IMR-90 (cell line): ENCODE measurements at regions not wholly inside any gene's neighbourhood (a gene's known extent, or its start where the extent isn't known, plus 50 kb on each side); places are given as distances from the start of the nearest gene placed in this dataset.

Experiments used
- ATAC-seq: fragments of 200-7000 bp; cut with Tn5 transposase; 2 replicates; pipeline ENCODE4 v1.9.1; 2020; ENCODE audit warnings: low read depth, mild to moderate bottlenecking, moderate library complexity
- BruUV-seq: library from RNA; stranded (reverse); fragments of 400-500 nt; replicated peaks from 2 replicates; lab custom pipeline; 2021; lab: Mats Ljungman, UMichigan
- CTCF ChIA-PET: fragments of 300-600 bp; formaldehyde crosslinking; extraction: SDS; loops from one replicate; lab custom pipeline; 2021; ENCODE audit warnings: antibody characterized with exemption; lab: Yijun Ruan, JAX
- POLR2A ChIA-PET: fragments of 300-600 bp; sonication (Branson Sonifier 250); formaldehyde crosslinking; loops from one replicate; lab custom pipeline; 2022; ENCODE audit warnings: antibody characterized with exemption; ENCODE audit not compliant: unreplicated experiment; lab: Charles Lee
- DNase-seq: peaks from one replicate; pipeline ENCODE4 v3.0.0; 2013
- H2AFZ ChIP-seq: replicated peaks from 2 replicates; pipeline ENCODE3; 2013; ENCODE audit warnings: low read length, mild to moderate bottlenecking; ENCODE audit not compliant: poor library complexity
- H2AK5ac ChIP-seq: 2 replicates; pipeline ENCODE4 v1.6.1; 2013; ENCODE audit warnings: low read depth, low read length, inconsistent platforms
- H2AK9ac ChIP-seq: replicated peaks from 2 replicates; pipeline ENCODE3; 2013; ENCODE audit warnings: mild to moderate bottlenecking, low read depth, low read length, moderate library complexity; ENCODE audit not compliant: poor library complexity
- H2BK120ac ChIP-seq: 2 replicates; pipeline ENCODE4 v1.6.1; 2013; ENCODE audit warnings: low read depth, low read length, inconsistent platforms
- H2BK15ac ChIP-seq: 3 replicates; pipeline ENCODE4 v1.6.1; 2013; ENCODE audit warnings: low read depth, low read length, inconsistent platforms
- H2BK20ac ChIP-seq: 2 replicates; pipeline ENCODE4 v1.6.1; 2013; ENCODE audit warnings: low read depth, mild to moderate bottlenecking, inconsistent platforms, low read length, moderate library complexity
- H2BK5ac ChIP-seq: 2 replicates; pipeline ENCODE4 v1.6.1; 2013; ENCODE audit warnings: mild to moderate bottlenecking, low read depth, low read length, inconsistent platforms; ENCODE audit not compliant: poor library complexity, severe bottlenecking
- H3K14ac ChIP-seq: replicated peaks from 2 replicates; pipeline ENCODE4 v1.6.1; 2013; ENCODE audit warnings: low read depth, low read length, inconsistent platforms
- H3K18ac ChIP-seq: 2 replicates; pipeline ENCODE4 v1.6.1; 2013; ENCODE audit warnings: low read depth, low read length, control low read depth
- H3K23ac ChIP-seq: 2 replicates; pipeline ENCODE4 v1.6.1; 2013; ENCODE audit warnings: low read depth, low read length, inconsistent platforms
- H3K27ac ChIP-seq: 2 replicates; pipeline ENCODE4 v1.5.1; 2013; ENCODE audit warnings: mild to moderate bottlenecking, control low read depth, low read length; ENCODE audit not compliant: insufficient read depth
- H3K27me3 ChIP-seq: 2 replicates; pipeline ENCODE4 v1.6.1; 2013; ENCODE audit warnings: low read length; ENCODE audit not compliant: control insufficient read depth, insufficient read depth
- H3K36me3 ChIP-seq: 2 replicates; pipeline ENCODE4 v1.6.1; 2013; ENCODE audit warnings: low read length, mixed read lengths; ENCODE audit not compliant: control insufficient read depth, insufficient read depth
- H3K4ac ChIP-seq: 2 replicates; pipeline ENCODE4 v1.6.1; 2013; ENCODE audit warnings: low read depth, low read length, inconsistent platforms
- H3K4me1 ChIP-seq: 2 replicates; pipeline ENCODE4 v1.6.1; 2013; ENCODE audit warnings: low read length, mixed read lengths; ENCODE audit not compliant: control insufficient read depth, insufficient read depth
- H3K4me2 ChIP-seq: 2 replicates; pipeline ENCODE4 v1.6.1; 2013; ENCODE audit warnings: low read depth, mild to moderate bottlenecking, control low read depth, low read length, moderate library complexity
- H3K4me3 ChIP-seq: 2 replicates; pipeline ENCODE4 v1.5.1; 2013; ENCODE audit warnings: low read depth, mild to moderate bottlenecking, control low read depth, low read length, moderate library complexity; ENCODE audit not compliant: insufficient read depth
- H3K56ac ChIP-seq: 2 replicates; pipeline ENCODE4 v1.6.1; 2013; ENCODE audit warnings: low read length, inconsistent platforms; ENCODE audit not compliant: insufficient read depth; ENCODE audit errors: extremely low read depth
- H3K79me1 ChIP-seq, 2 experiments: 2 replicates each; pipeline ENCODE4 v1.6.1; 2013; ENCODE audit warnings: low read length in 2 of 2, inconsistent platforms in 1 of 2, low read depth in 1 of 2
- H3K9ac ChIP-seq: 2 replicates; pipeline ENCODE4 v1.6.1; 2013; ENCODE audit warnings: low read depth, low read length, control low read depth
- H3K9me1 ChIP-seq: 2 replicates; pipeline ENCODE4 v1.6.1; 2013; ENCODE audit warnings: low read length, inconsistent platforms; ENCODE audit not compliant: insufficient read depth
- H3K9me3 ChIP-seq: 2 replicates; pipeline ENCODE4 v1.6.1; 2013; ENCODE audit warnings: low read length; ENCODE audit not compliant: control insufficient read depth, insufficient read depth
- H4K20me1 ChIP-seq: 2 replicates; pipeline ENCODE4 v1.6.1; 2013; ENCODE audit warnings: low read length, inconsistent platforms; ENCODE audit not compliant: insufficient read depth
- H4K5ac ChIP-seq: 2 replicates; pipeline ENCODE4 v1.6.1; 2013; ENCODE audit warnings: mild to moderate bottlenecking, low read depth, low read length, control low read depth
- H4K8ac ChIP-seq, 2 experiments: 2 replicates each; pipeline ENCODE4 v1.6.1; 2013; ENCODE audit warnings: low read depth in 2 of 2, low read length in 2 of 2, control low read depth in 1 of 2, inconsistent platforms in 1 of 2
- H4K91ac ChIP-seq: 2 replicates; pipeline ENCODE4 v1.6.1; 2013; ENCODE audit warnings: low read depth, low read length, inconsistent platforms; ENCODE audit not compliant: insufficient read depth
- BHLHE40 ChIP-seq: fragments of 150-350 bp; IDR thresholded peaks from 2 replicates; pipeline ENCODE4 v1.6.1; 2016; ENCODE audit warnings: mild to moderate bottlenecking, low read depth, low read length
- FOS ChIP-seq: fragments of 150-350 bp; IDR thresholded peaks from 2 replicates; pipeline ENCODE4 v1.6.1; 2016; ENCODE audit warnings: low read depth, low read length
- NFE2L2 ChIP-seq: fragments of 150-350 bp; IDR thresholded peaks from 2 replicates; pipeline ENCODE4 v1.6.1; 2016; ENCODE audit warnings: low read depth, mild to moderate bottlenecking, low read length
- RAD21 ChIP-seq: IDR thresholded peaks from 2 replicates; pipeline ENCODE4 v1.6.1; 2012; ENCODE audit warnings: low read length, improper control_type of control experiment
- WGBS, 2 experiments: methylation state at CpG; one replicate each; pipeline versions ENCODE4 v1.1.5 to v1.1.7; 2013; ENCODE audit warnings: missing lambda C conversion rate in 2 of 2; ENCODE audit not compliant: insufficient read length in 1 of 2; ENCODE audit errors: extremely low coverage in 2 of 2; 5-methylcytosine and 5-hydroxymethylcytosine counted together
- dilution Hi-C: fragments of 300-500 bp; cut with HindIII; formaldehyde crosslinking; loops from one replicate; pipeline ENCODE4 v1.14.3; 2018; ENCODE audit warnings: low sequenced_read_pairs; ENCODE audit not compliant: unreplicated experiment
- in situ Hi-C: fragments of 300-500 bp; cut with MboI; formaldehyde crosslinking; loops from 3 replicates; pipeline ENCODE4 v1.14.3; 2019; ENCODE audit warnings: low sequenced_read_pairs, inconsistent platforms, mixed read lengths
- intact Hi-C: fragments of 100-400 bp; cut with micrococcal nuclease; formaldehyde crosslinking; loops from 2 replicates; pipeline ENCODE4 v1.10.0; 2022

- no peak for DNase-seq
- no peak for ATAC-seq
- POLR2A ChIA-PET, result no interaction called here
These were observed 98.4 kb downstream of the C12orf75 start for GRCh38 chr12:105428793-105429395.

More at GRCh38 chr12:105428793-105429395, 98.4 kb downstream of the C12orf75 start:
- intact Hi-C loops, result loop anchor here (10.0 kb wide), 1 partner anchor 926 kb away; the partner anchor contains the start of gene POLR3B
- Histone ChIP-seq H3K4me3 (no peak overlapping the region), H2AFZ (no peak overlapping the region), H2BK5ac (no peak overlapping the region), H3K9me1 (no peaks in the 10 kb centered on the region; the same call in 1 of the 2 replicates), H2AK9ac (no peak overlapping the region), H3K27me3 (no peaks in the 10 kb centered on the region; the same call in 1 of the 2 replicates), H3K27ac (no peak overlapping the region), H3K14ac (no peak overlapping the region), H3K9me3 (no peaks in the 10 kb centered on the region), H4K8ac (no peak overlapping the region), H3K36me3 (no peaks in the 10 kb centered on the region), H4K20me1 (no peaks in the 10 kb centered on the region), H3K23ac (no peak overlapping the region), H4K91ac (no peak overlapping the region), H2BK20ac (no peak overlapping the region), H3K9ac (no peak overlapping the region), H3K4me2 (no peak overlapping the region), H3K4ac (no peak overlapping the region), H4K5ac (no peak overlapping the region), H3K4me1 (peaks cover under 1% of the 10 kb centered on the region; the same call in 1 of the 2 replicates), H2BK15ac (no peak overlapping the region), H3K56ac (no peak overlapping the region; the same call in 1 of the 2 replicates), H3K18ac (no peak overlapping the region), H2AK5ac (no peak overlapping the region), H2BK120ac (no peak overlapping the region), H3K79me1 (no peaks in the 10 kb centered on the region)
- in situ Hi-C loops, result no loop called here
- CTCF ChIA-PET, result no interaction called here
- BruUV-seq, result no TSS peak
- no CpG with 5 or more reads among the region's 1 CpG for WGBS, 2 experiments
- TF ChIP-seq FOS, result 0 out of 2 replicates have a peak, but pooled peaks have one; percentile 3
- TF ChIP-seq RAD21, result no peak
- no peak for TF ChIP-seq BHLHE40
- TF ChIP-seq NFE2L2, result no peak
- dilution Hi-C loops, result no loop called here
